ENCODE measurements at regions not wholly inside any gene's neighbourhood (a gene's known extent, or its start where the extent isn't known, plus 50 kb on each side); places are given as distances from the start of the nearest gene placed in this dataset.

GRCh38 chr11:115871161-115871760, 367.0 kb upstream of the CADM1 start:
- Mint-ChIP-seq H3K4me1 (peaks cover 10% of the 10 kb centered on the region), H3K27ac (no peak overlapping the region), H3K4me3 (no peak overlapping the region), H3K27me3 (ENCODE audit: insufficient read depth, low read depth, poor library complexity) (peaks cover 2% of the 10 kb centered on the region), H3K36me3 (ENCODE audit: low read depth) (no peaks in the 10 kb centered on the region), H3K9me3 (no peaks in the 10 kb centered on the region)
- no peaks in the 10 kb centered on the region for H3K9me2 ChIP-seq (ENCODE audit: insufficient read depth)
- H3K79me2 ChIP-seq (replicated peaks; ENCODE audit: insufficient read depth), result no peaks in the 10 kb centered on the region
- H4K20me1 ChIP-seq (replicated peaks; ENCODE audit: insufficient read depth), result no peaks in the 10 kb centered on the region; the same call in 1 of the 2 replicates
- H3K4me1 ChIP-seq (ENCODE audit: insufficient read depth), result 0 out of 2 replicates have a peak, but pooled peaks cover 4% of the 10 kb centered on the region
- H2AFZ ChIP-seq, result no peak overlapping the region
- TF ChIP-seq POLR2AphosphoS5 (IDR thresholded peaks at IDR 0.05; ENCODE audit: low read depth), result no peak
- TF ChIP-seq ZNF462 (CRISPR knock-in tag; IDR thresholded peaks at IDR 0.05), result no peak
- no peak for TF ChIP-seq ZNF114 (CRISPR knock-in tag; IDR thresholded peaks at IDR 0.05)
- TF ChIP-seq, protein P1, sequence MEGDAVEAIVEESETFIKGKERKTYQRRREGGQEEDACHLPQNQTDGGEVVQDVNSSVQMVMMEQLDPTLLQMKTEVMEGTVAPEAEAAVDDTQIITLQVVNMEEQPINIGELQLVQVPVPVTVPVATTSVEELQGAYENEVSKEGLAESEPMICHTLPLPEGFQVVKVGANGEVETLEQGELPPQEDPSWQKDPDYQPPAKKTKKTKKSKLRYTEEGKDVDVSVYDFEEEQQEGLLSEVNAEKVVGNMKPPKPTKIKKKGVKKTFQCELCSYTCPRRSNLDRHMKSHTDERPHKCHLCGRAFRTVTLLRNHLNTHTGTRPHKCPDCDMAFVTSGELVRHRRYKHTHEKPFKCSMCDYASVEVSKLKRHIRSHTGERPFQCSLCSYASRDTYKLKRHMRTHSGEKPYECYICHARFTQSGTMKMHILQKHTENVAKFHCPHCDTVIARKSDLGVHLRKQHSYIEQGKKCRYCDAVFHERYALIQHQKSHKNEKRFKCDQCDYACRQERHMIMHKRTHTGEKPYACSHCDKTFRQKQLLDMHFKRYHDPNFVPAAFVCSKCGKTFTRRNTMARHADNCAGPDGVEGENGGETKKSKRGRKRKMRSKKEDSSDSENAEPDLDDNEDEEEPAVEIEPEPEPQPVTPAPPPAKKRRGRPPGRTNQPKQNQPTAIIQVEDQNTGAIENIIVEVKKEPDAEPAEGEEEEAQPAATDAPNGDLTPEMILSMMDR (conservative IDR thresholded peaks at IDR 0.05; ENCODE audit: low read depth in 2 of 2), result no peak
- TF ChIP-seq, protein P2, sequence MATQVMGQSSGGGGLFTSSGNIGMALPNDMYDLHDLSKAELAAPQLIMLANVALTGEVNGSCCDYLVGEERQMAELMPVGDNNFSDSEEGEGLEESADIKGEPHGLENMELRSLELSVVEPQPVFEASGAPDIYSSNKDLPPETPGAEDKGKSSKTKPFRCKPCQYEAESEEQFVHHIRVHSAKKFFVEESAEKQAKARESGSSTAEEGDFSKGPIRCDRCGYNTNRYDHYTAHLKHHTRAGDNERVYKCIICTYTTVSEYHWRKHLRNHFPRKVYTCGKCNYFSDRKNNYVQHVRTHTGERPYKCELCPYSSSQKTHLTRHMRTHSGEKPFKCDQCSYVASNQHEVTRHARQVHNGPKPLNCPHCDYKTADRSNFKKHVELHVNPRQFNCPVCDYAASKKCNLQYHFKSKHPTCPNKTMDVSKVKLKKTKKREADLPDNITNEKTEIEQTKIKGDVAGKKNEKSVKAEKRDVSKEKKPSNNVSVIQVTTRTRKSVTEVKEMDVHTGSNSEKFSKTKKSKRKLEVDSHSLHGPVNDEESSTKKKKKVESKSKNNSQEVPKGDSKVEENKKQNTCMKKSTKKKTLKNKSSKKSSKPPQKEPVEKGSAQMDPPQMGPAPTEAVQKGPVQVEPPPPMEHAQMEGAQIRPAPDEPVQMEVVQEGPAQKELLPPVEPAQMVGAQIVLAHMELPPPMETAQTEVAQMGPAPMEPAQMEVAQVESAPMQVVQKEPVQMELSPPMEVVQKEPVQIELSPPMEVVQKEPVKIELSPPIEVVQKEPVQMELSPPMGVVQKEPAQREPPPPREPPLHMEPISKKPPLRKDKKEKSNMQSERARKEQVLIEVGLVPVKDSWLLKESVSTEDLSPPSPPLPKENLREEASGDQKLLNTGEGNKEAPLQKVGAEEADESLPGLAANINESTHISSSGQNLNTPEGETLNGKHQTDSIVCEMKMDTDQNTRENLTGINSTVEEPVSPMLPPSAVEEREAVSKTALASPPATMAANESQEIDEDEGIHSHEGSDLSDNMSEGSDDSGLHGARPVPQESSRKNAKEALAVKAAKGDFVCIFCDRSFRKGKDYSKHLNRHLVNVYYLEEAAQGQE (IDR thresholded peaks at IDR 0.05; ENCODE audit: unreplicated experiment), result no peak
- no peak for TF ChIP-seq EZH2 (IDR thresholded peaks at IDR 0.05; ENCODE audit: low read depth, unreplicated experiment)
- no peak for TF ChIP-seq NANOG (IDR thresholded peaks at IDR 0.05; ENCODE audit: borderline replicate concordance)
- TF ChIP-seq JUNB (IDR thresholded peaks at IDR 0.05; ENCODE audit: unreplicated experiment), result no peak
- TF ChIP-seq EZH2phosphoT487 (IDR thresholded peaks at IDR 0.05; ENCODE audit: unreplicated experiment), result no peak
- no peak for TF ChIP-seq ETS1 (IDR thresholded peaks at IDR 0.05)
- no peak for TF ChIP-seq STAT1 (IDR thresholded peaks at IDR 0.05; ENCODE audit: unreplicated experiment)
- TF ChIP-seq CREB1 (CRISPR knock-in tag; IDR thresholded peaks at IDR 0.05; ENCODE audit: low read depth), result no peak
- no peak for TF ChIP-seq ZNF331 (CRISPR knock-in tag; IDR thresholded peaks at IDR 0.05; ENCODE audit: low read depth)
- H3K27me3 ChIP-seq (ENCODE audit: insufficient read depth), result no peaks in the 10 kb centered on the region
- H3K36me3 ChIP-seq (ENCODE audit: insufficient read depth), result no peaks in the 10 kb centered on the region
- no peak overlapping the region for H3K4me3 ChIP-seq
- no peak for DNase-seq (ENCODE audit: low spot score)
- H3F3A ChIP-seq (replicated peaks; ENCODE audit: low read depth), result no peaks in the 10 kb centered on the region
- no peak overlapping the region for H3K4me2 ChIP-seq
- H3K27ac ChIP-seq (ENCODE audit: low read depth), result no peak overlapping the region
- ATAC-seq, result no peak
